HG02885 (cell line): ENCODE measurements at regions not wholly inside any gene's neighbourhood (a gene's known extent, or its start where the extent isn't known, plus 50 kb on each side); places are given as distances from the start of the nearest gene placed in this dataset.

Experiments used
- ATAC-seq: cut with Tn5 transposase; IDR thresholded peaks from one replicate; pipeline ENCODE4 v1.9.1; 2021; ENCODE audit warnings: mild to moderate bottlenecking; ENCODE audit not compliant: unreplicated experiment, poor library complexity

GRCh38 chr7:15963206-15963605 is 276.7 kb upstream of the MEOX2 start:
- no peak for ATAC-seq

- no peak for ATAC-seq
These were observed 268.3 kb upstream of the MEOX2 start for GRCh38 chr7:15954671-15955354.

- ATAC-seq = no peak
These were observed 263.8 kb upstream of the MEOX2 start for GRCh38 chr7:15950299-15950698.

GRCh38 chr7:15947754-15948153 is 261.3 kb upstream of the MEOX2 start:
- no peak for ATAC-seq

GRCh38 chr7:15938115-15938514 is 251.6 kb upstream of the MEOX2 start:
- ATAC-seq = no peak

GRCh38 chr7:15937571-15937970 is 251.1 kb upstream of the MEOX2 start:
- no peak for ATAC-seq

- ATAC-seq = no peak
These were observed 250.5 kb upstream of the MEOX2 start for GRCh38 chr7:15936991-15937390.

GRCh38 chr7:15932318-15932717 is 245.8 kb upstream of the MEOX2 start:
- ATAC-seq = no peak

- ATAC-seq = no peak
These were observed 242.9 kb upstream of the MEOX2 start for GRCh38 chr7:15929411-15929810.

- peak; percentile 55 for ATAC-seq
These were observed 239.1 kb upstream of the MEOX2 start for GRCh38 chr7:15925608-15926007.

- ATAC-seq = no peak
These were observed 238.4 kb upstream of the MEOX2 start for GRCh38 chr7:15924910-15925309.

GRCh38 chr7:15922002-15922401 is 235.5 kb upstream of the MEOX2 start:
- no peak for ATAC-seq

GRCh38 chr7:15921576-15921975 is 235.1 kb upstream of the MEOX2 start:
- ATAC-seq = no peak

- ATAC-seq = no peak
These were observed 234.5 kb upstream of the MEOX2 start for GRCh38 chr7:15920953-15921352.

GRCh38 chr7:15916681-15917380 is 230.3 kb upstream of the MEOX2 start:
- no peak for ATAC-seq

- no peak for ATAC-seq
These were observed 229.3 kb upstream of the MEOX2 start for GRCh38 chr7:15915686-15916293.

- no peak for ATAC-seq
These were observed 228.1 kb upstream of the MEOX2 start for GRCh38 chr7:15914611-15915010.

GRCh38 chr7:15906436-15906835 is 220.0 kb upstream of the MEOX2 start:
- no peak for ATAC-seq

- ATAC-seq = no peak
These were observed 219.0 kb upstream of the MEOX2 start for GRCh38 chr7:15905251-15906040.

- no peak for ATAC-seq
These were observed 204.8 kb upstream of the MEOX2 start for GRCh38 chr7:15891151-15891881.
